GM21717 (cell line): ENCODE measurements at regions not wholly inside any gene's neighbourhood (a gene's known extent, or its start where the extent isn't known, plus 50 kb on each side); places are given as distances from the start of the nearest gene placed in this dataset.

Experiments
- ATAC-seq: cut with Tn5 transposase; IDR thresholded peaks from one replicate; pipeline ENCODE4 v1.9.1; 2021; ENCODE audit warnings: mild to moderate bottlenecking, moderate library complexity; ENCODE audit not compliant: unreplicated experiment

DNA sequence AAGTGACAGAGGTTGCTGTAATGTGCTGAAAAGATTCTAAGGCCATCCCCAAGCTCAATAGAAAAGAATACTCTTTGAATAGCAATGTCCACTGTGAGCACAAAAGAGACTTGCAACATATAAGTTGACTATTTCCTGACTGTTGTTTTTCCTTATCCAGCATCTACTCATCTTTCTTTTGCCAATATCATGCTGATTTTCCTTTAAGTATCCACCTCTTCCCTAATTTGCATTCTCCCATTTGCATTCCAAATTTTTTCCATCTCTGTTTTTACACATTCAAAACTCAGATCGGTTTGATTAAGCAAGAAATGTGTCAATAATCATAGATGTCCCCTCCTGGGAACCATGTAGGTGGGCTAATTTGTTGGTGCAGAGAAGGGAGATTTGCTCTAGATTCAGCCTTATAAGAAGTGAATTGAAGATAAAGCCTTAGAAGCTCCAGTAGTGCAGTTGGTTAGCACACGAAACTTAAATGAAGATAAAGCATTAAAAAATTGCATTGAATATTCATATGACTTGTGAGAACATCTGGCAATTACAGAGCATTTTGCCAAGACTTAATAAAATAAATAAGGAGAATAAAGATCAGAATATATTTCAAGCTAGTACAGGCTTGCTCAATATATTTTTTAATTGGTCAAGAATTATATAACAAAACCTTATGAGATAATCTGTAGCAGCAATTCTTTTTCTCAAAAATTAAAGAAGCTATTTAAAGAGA lies 267.6 kb downstream of the TMEM167A start:
- ATAC-seq: no peak

DNA sequence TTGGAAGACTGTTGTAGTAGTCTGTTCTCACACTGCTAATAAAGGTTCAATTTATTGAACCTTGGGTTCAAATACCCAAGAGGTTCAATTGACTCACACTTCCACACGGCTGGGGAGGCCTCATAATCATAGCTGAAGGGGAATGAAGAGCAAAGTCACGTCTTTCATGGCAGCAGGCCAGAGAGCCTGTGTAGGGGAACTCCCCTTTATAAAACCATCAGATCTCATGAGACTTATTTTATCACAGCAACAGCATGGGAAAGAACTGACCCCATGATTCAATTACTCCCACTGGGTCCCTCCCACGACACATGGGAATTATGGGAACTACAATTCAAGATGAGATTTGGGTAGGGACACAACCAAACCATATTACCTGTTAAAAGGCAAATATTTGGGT lies 268.2 kb downstream of the TMEM167A start:
- ATAC-seq: no peak

- no peak for ATAC-seq
Observed at GRCh38 chr5:82807021-82807420, 270.2 kb downstream of the TMEM167A start.

- no peak for ATAC-seq
Observed at GRCh38 chr5:82806513-82806912, 270.7 kb downstream of the TMEM167A start.

DNA sequence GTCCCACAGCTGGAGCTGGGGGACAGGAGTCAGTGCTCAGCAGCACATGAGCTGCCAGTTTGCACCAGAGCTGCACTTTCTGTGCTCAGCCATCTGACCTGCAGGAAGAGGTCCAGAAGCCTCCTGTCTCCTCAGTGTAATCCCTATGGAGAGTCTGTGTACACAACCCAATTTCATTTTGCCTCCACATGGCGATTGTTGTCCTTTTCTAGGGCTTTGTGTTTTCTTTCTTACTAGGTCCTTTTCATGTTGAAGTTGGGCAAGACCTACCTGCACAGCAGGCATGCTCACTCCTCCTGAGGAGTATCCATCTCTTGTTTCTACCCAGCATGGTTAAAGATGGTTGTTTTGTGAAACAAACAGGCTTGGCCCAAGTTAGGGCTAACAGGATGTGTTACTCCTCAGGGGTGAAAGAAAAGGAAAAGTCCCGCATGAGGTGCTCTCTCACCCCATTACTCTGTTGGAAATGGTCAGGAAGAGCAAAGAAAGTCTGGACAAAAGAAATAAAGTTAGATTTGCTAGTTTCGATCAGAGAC lies 273.0 kb downstream of the TMEM167A start:
- ATAC-seq: no peak

- ATAC-seq: peak; percentile 60
Observed at GRCh38 chr5:82802954-82803353, 274.2 kb downstream of the TMEM167A start.

DNA sequence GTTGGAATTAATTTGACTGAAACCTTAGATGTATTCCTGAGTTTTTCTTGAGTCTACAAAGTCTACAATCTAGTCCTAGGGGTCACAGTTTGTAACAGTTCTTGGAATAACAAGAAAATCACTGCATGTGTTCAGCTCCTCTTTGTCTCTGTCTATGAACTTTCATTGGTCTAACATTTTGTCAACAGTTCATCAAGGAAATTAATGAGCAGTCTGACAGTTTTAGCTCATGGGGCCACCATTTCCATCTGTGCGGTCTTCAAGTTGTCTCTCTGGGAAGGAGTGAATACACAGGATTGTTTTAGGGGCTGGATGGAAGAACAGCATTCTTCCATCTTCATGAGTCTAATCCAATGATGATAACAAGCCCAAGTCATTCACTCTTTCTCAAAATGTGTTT lies 276.4 kb downstream of the TMEM167A start:
- ATAC-seq: no peak

- ATAC-seq: no peak
Observed at GRCh38 chr5:82799361-82800077, 277.7 kb downstream of the TMEM167A start.

GRCh38 chr5:82798676-82799075 lies 278.5 kb downstream of the TMEM167A start:
- no peak for ATAC-seq

DNA sequence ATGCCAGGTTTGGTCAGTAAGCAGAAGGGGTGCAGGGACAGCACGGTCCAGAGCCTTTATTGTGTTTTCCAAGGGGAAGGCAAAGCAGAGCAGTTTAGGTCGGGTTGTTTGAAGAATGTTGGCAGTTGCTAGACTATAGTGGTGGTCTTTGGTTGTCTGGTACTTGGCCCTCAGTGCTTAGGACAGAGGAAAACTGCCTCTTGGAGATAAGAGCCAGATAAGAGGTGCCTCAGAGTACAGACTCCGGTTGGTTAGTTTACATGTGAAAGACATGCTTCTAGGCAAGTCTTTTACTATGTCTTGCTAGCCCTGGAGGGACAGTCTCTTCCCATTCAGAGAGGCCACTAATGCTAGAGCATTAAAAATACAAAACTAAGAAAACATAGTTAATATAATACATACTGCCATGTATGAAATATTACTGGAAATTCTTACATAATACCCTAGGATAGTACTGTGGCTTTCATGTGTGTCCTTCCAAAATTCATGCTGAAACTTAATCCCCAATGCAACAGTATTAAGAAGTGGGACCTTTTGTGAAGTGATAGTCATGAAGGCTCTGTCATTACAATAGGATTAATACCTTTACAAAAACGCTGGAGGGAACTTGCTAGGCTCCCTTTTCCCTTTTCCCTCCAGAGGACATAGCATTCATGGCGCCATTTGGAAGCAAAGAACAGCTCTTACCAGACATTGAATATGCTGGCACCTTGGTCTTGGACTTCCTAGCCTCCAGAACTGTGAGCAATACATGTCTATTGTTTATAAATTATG lies 280.4 kb downstream of the TMEM167A start:
- ATAC-seq: no peak

DNA sequence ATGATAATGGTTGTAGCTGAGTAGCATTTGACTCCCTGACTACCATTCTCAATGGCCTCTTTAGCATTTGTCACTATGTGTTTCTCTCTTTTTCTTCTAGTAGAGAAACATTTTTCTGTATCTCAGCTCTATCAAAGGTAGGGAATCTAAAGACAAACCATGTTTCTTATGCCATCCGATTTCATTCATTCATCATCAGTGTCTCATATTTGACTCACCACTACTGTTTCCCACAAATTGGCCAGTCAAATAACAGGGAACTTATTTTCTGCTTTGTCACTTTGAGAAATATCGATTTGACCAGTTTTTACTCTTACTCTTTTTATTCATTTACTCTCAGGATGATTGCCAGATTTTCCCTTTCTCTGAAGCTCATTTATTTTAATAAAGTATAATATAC lies 282.3 kb downstream of the TMEM167A start:
- no peak for ATAC-seq

- ATAC-seq: no peak
Observed at GRCh38 chr5:82793808-82794419, 283.3 kb downstream of the TMEM167A start.

DNA sequence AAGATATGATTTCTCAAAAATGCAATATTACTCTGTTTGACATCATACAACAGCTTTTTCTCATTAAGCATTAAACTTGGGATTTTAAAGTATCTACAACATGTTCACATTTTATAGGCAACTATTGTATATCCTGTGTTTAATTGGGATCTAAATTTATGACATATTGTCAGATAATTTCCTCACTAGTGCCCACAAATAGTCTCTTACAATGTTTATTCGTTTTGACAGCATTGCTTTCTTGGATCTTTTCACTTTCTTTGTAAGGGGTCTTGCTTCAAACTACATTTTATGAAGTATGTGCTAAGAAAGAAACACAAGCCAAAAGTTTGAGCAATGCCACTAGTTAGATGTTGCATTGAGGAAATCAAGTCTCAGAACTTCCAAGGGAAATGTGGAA lies 285.1 kb downstream of the TMEM167A start:
- ATAC-seq: no peak

- ATAC-seq: no peak
Observed at GRCh38 chr5:82789095-82789494, 288.1 kb downstream of the TMEM167A start.

DNA sequence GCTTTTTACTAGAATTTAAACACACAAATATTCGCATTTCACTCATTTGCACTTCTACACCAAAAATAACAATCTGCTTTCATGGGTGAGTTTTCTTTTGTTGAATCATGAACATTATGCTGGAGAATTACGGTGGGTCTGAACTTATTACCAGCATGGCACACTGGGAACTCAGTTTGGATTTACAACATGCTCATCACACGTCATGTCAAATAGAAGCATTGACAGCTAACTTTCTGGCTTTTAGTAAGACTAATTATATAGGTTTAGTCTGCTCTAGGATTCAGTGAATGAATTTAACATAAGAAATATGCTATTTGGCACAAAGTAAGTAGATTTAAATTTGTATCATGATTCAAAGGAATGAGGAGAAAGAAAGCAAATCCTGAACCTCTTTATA lies 290.4 kb downstream of the TMEM167A start:
- ATAC-seq: no peak

DNA sequence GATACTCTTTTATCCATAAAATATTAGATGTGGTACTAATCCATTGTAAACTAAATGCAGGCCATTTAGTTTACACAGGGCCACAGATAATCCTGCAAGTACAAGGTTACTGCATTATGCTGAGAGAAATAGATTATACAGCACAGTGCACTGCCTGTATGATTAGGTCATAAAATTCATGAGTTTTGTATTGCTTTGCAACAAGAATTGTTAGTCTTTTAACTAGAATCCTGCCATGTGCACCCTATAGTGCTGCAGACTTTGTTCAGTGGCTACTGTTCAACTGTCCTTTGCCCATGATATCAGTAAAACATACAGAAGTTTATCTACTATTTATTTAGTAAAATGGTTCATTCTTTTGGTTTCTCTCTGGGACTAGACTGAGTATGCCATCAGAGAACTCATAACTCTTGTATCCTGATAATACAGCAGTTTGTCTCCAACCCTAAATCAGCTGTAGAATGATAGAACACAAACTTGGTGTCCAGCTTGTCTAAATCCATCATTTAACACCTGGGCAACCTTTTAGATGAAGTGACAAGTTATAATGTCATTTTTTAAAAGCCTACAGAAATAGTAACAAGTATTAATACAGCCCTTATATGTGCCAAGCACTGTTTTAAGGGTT lies 291.2 kb downstream of the TMEM167A start:
- ATAC-seq: no peak

- ATAC-seq: no peak
Observed at GRCh38 chr5:82785456-82785855, 291.7 kb downstream of the TMEM167A start.

- no peak for ATAC-seq
Observed at GRCh38 chr5:82784521-82784920, 292.7 kb downstream of the TMEM167A start.

DNA sequence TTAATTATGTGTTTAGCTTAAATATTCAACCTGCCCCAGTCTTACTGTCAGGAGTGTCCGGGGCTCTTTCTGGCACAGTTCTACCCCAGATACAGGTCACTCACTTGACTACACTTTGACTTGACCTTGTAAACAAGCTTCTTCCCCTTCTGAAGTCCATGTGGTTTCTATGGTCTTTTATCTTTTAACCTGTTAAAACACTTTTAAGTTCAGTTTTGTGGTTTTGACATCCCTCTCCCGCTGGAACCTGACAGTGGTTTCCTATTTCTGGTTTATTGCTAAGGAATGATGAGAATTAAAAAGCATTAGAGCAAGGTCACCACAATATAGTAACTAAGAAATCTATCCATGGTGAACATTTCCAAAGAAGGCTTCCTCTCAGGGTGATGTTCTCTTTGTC lies 300.1 kb downstream of the TMEM167A start:
- ATAC-seq: no peak

GRCh38 chr5:82772281-82772680 lies 304.9 kb downstream of the TMEM167A start:
- ATAC-seq: no peak

DNA sequence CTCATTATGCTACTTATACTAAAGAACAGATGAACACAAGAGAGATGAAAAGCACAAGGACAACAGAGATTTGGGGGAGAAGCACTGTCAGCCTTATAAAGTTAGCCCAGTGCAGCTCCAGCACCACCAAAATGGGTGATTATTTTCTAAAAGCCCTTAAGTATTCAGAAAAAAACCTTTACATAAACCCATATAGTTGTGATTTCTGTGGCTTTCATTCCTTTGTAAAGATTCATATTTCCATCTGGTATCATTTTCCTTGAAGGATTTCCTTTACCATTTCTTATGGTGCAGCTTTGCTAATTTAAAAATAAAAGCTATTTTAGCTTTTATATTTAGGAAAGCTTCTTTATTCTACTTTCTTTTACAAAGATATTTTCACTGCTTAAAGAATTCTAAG lies 311.0 kb downstream of the TMEM167A start:
- ATAC-seq: no peak
